ENCODE measurements at regions not wholly inside any gene's neighbourhood (a gene's known extent, or its start where the extent isn't known, plus 50 kb on each side); places are given as distances from the start of the nearest gene placed in this dataset.

- no peak overlapping the region for H3K14ac ChIP-seq (ENCODE audit: insufficient read length)
- peaks cover 12% of the 10 kb centered on the region; the same call in 1 of the 2 replicates for H3K23me2 ChIP-seq (ENCODE audit: low read depth, low read length)
- no peak overlapping the region; a peak in 1 of 4 replicates for H3K4me2 ChIP-seq (ENCODE audit: insufficient read depth in 1 of 2, low read depth in 2 of 2, low read length in 2 of 2)
- no peak overlapping the region for H2AFZ ChIP-seq (ENCODE audit: low read length)
- no peak overlapping the region for H2BK15ac ChIP-seq (ENCODE audit: low read length)
- H3K9ac ChIP-seq (replicated peaks in 1 of 4; ENCODE audit: extremely low read depth in 1 of 4, low read depth in 3 of 4, low read length in 3 of 4): no peak overlapping the region
- no peaks in the 10 kb centered on the region; a peak in 1 of 4 replicates for H3K9me3 ChIP-seq (ENCODE audit: insufficient read depth in 2 of 2, low read depth in 1 of 2, low read length in 1 of 2)
- CTCF ChIA-PET (ENCODE audit: partially characterized antibody): no interaction called here
- WGBS, 2 experiments (ENCODE audit: extremely low coverage in 1 of 2, insufficient coverage in 1 of 2, insufficient read length in 1 of 2, insufficient replicate concordance in 2 of 2, low coverage in 1 of 2, low lambda C conversion rate in 2 of 2, missing lambda C conversion rate in 1 of 2): 57% methylated on average over 6 of the region's 6 CpGs; no CpG with 5 or more reads in 1 of the 2 experiments
- no peak overlapping the region for H3K4ac ChIP-seq (replicated peaks; ENCODE audit: insufficient read length, low read depth, low read length)
- no peak overlapping the region for H4K5ac ChIP-seq (ENCODE audit: insufficient read length, low read depth, low read length)
- H2BK5ac ChIP-seq (ENCODE audit: low read depth, low read length): no peak overlapping the region
- H3K79me2 ChIP-seq (ENCODE audit: control insufficient read depth in 1 of 2, insufficient read depth in 2 of 2, low read length in 2 of 2): no peaks in the 10 kb centered on the region
- no peak overlapping the region for H3K4me3 ChIP-seq (ENCODE audit: extremely low read depth in 1 of 4, insufficient read depth in 2 of 4, low read depth in 3 of 4, low read length in 4 of 4)
- no peak overlapping the region for H3K23ac ChIP-seq (ENCODE audit: insufficient read length)
- no peak overlapping the region for H2BK120ac ChIP-seq (replicated peaks; ENCODE audit: low read depth, low read length)
- H3K36me3 ChIP-seq (ENCODE audit: control insufficient read depth in 2 of 4, insufficient read depth in 4 of 4, low read length in 3 of 4): no peaks in the 10 kb centered on the region
- H3K18ac ChIP-seq (ENCODE audit: extremely low read depth, low read length): no peak overlapping the region
- no peak for DNase-seq (ENCODE audit: low read depth in 1 of 2, low spot score in 2 of 2)
- no peak overlapping the region for H2AK5ac ChIP-seq (ENCODE audit: low read depth, low read length)
- H3K79me1 ChIP-seq (ENCODE audit: low read depth, low read length): no peaks in the 10 kb centered on the region
- FAIRE-seq: no peak
- no peak overlapping the region for H3K56ac ChIP-seq (replicated peaks; ENCODE audit: insufficient read length, low read depth, low read length)
- no peak overlapping the region for H2BK20ac ChIP-seq (ENCODE audit: low read length)
- H3K27ac ChIP-seq (ENCODE audit: low read depth, low read length): no peak overlapping the region
- POLR2A ChIA-PET (ENCODE audit: partially characterized antibody): no interaction called here
- H2BK12ac ChIP-seq (ENCODE audit: low read depth, low read length): no peak overlapping the region
- H3K27me3 ChIP-seq (replicated peaks in 1 of 4; ENCODE audit: control insufficient read depth in 3 of 4, extremely low read depth in 1 of 4, insufficient read depth in 3 of 4, low read length in 3 of 4): peaks cover 31 to 65% (median 63%) of the 10 kb centered on the region in 4 experiments
- peaks cover 0 to 3% of the 10 kb centered on the region in 2 experiments for H4K20me1 ChIP-seq (replicated peaks in 1 of 2; ENCODE audit: control insufficient read depth in 1 of 2, insufficient read depth in 2 of 2, low read length in 2 of 2)
- H3K4me1 ChIP-seq (replicated peaks in 1 of 4; ENCODE audit: control insufficient read depth in 3 of 4, insufficient read depth in 4 of 4, low read length in 3 of 4): peaks cover 5 to 22% (median 18%) of the 10 kb centered on the region in 4 experiments
- TF ChIP-seq CHD2 (IDR thresholded peaks at IDR 0.05; ENCODE audit: low read length): no peak
- peak; percentile 97 for TF ChIP-seq KDM1A (IDR thresholded peaks at IDR 0.05; ENCODE audit: borderline replicate concordance, low read length)
- TF ChIP-seq CTBP2 (IDR thresholded peaks at IDR 0.05; ENCODE audit: borderline replicate concordance, insufficient read depth, insufficient read length, low read length): no peak
- TF ChIP-seq TBP (IDR thresholded peaks at IDR 0.05; ENCODE audit: low read depth, low read length): no peak
- TF ChIP-seq BACH1 (IDR thresholded peaks at IDR 0.05; ENCODE audit: low read length): no peak
- peak in 1 of 2 experiments; percentile 41; a peak in 1 of 4 replicates for TF ChIP-seq HDAC2 (IDR thresholded peaks at IDR 0.05; ENCODE audit: borderline replicate concordance in 1 of 2, low read depth in 2 of 2, low read length in 2 of 2)
- no peak overlapping the region for H4K91ac ChIP-seq (replicated peaks; ENCODE audit: insufficient read length, low read length)
- no peak overlapping the region for H4K8ac ChIP-seq (ENCODE audit: extremely low read depth, insufficient read depth, low read length)
These were observed 181.7 kb downstream of the C9orf50 start for GRCh38 chr9:129439242-129439641.
